ENCODE measurements at regions not wholly inside any gene's neighbourhood (a gene's known extent, or its start where the extent isn't known, plus 50 kb on each side); places are given as distances from the start of the nearest gene placed in this dataset.

DNA sequence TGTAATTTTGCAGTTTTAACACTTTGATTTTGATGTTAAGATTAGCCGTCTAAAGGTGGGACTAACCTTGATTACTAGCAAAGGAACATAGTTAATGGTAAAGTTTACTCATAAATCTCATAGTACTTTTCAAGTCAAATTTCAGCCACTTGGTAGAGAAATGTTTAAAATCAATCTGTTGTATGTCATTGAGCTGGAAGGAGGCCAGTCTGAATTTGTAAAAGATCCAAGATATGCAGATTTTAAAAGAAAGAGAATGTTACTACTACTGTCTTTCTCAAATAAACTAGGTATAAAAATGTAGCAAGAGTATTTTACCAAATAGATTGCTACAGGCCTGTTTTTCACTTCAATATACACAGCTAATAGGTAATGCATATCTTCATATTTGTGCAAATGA, 600.8 kb upstream of the SEL1L start:
- Histone ChIP-seq H3K9ac (ENCODE audit: low read length) (no peak overlapping the region), H3K9me2 (ENCODE audit: low read depth, low read length) (no peaks in the 10 kb centered on the region), H3F3A (ENCODE audit: insufficient read depth, low read length) (no peaks in the 10 kb centered on the region), H3K4me2 (ENCODE audit: low read length) (no peak overlapping the region), H3K27me3 (ENCODE audit: insufficient read depth, low read length) (no peaks in the 10 kb centered on the region), H3K79me2 (ENCODE audit: insufficient read depth, low read length) (no peaks in the 10 kb centered on the region), H4K20me1 (ENCODE audit: insufficient read depth, low read length) (no peaks in the 10 kb centered on the region), H3K4me3 (ENCODE audit: low read depth, low read length, poor library complexity, severe bottlenecking) (no peak overlapping the region), H3K4me1 (ENCODE audit: insufficient read depth, low read length, severe bottlenecking) (no peaks in the 10 kb centered on the region), H3K27ac (ENCODE audit: low read depth, low read length, poor library complexity, severe bottlenecking) (no peak overlapping the region), H2AFZ (ENCODE audit: low read length) (no peak overlapping the region), H3K9me3 (ENCODE audit: low read length) (no peaks in the 10 kb centered on the region), H3K36me3 (ENCODE audit: insufficient read depth, low read length) (no peaks in the 10 kb centered on the region)
- TF ChIP-seq EZH2 (IDR thresholded peaks at IDR 0.05; ENCODE audit: borderline replicate concordance, low read length), result no peak
- TF ChIP-seq, protein P1, sequence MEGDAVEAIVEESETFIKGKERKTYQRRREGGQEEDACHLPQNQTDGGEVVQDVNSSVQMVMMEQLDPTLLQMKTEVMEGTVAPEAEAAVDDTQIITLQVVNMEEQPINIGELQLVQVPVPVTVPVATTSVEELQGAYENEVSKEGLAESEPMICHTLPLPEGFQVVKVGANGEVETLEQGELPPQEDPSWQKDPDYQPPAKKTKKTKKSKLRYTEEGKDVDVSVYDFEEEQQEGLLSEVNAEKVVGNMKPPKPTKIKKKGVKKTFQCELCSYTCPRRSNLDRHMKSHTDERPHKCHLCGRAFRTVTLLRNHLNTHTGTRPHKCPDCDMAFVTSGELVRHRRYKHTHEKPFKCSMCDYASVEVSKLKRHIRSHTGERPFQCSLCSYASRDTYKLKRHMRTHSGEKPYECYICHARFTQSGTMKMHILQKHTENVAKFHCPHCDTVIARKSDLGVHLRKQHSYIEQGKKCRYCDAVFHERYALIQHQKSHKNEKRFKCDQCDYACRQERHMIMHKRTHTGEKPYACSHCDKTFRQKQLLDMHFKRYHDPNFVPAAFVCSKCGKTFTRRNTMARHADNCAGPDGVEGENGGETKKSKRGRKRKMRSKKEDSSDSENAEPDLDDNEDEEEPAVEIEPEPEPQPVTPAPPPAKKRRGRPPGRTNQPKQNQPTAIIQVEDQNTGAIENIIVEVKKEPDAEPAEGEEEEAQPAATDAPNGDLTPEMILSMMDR (IDR thresholded peaks at IDR 0.05; ENCODE audit: low read length), result no peak

GRCh38 chr14:82138431-82138830, 604.8 kb upstream of the SEL1L start:
- no peak overlapping the region for H3K9ac ChIP-seq (ENCODE audit: low read length)
- no peak overlapping the region for H3K4me3 ChIP-seq (ENCODE audit: low read depth, low read length, poor library complexity, severe bottlenecking)
- H4K20me1 ChIP-seq (ENCODE audit: insufficient read depth, low read length), result no peaks in the 10 kb centered on the region
- no peaks in the 10 kb centered on the region for H3K9me2 ChIP-seq (ENCODE audit: low read depth, low read length)
- no peaks in the 10 kb centered on the region for H3K79me2 ChIP-seq (ENCODE audit: insufficient read depth, low read length)
- no peaks in the 10 kb centered on the region for H3F3A ChIP-seq (ENCODE audit: insufficient read depth, low read length)
- no peaks in the 10 kb centered on the region for H3K36me3 ChIP-seq (ENCODE audit: insufficient read depth, low read length)
- no peak overlapping the region for H3K4me2 ChIP-seq (ENCODE audit: low read length)
- TF ChIP-seq, protein P1 (IDR thresholded peaks at IDR 0.05; ENCODE audit: low read length), result no peak
- no peak for TF ChIP-seq EZH2 (IDR thresholded peaks at IDR 0.05; ENCODE audit: borderline replicate concordance, low read length)
- no peaks in the 10 kb centered on the region for H3K27me3 ChIP-seq (ENCODE audit: insufficient read depth, low read length)
- no peak overlapping the region for H3K27ac ChIP-seq (ENCODE audit: low read depth, low read length, poor library complexity, severe bottlenecking)
- no peak overlapping the region for H2AFZ ChIP-seq (ENCODE audit: low read length)
- no peaks in the 10 kb centered on the region for H3K4me1 ChIP-seq (ENCODE audit: insufficient read depth, low read length, severe bottlenecking)
- no peaks in the 10 kb centered on the region for H3K9me3 ChIP-seq (ENCODE audit: low read length)

DNA sequence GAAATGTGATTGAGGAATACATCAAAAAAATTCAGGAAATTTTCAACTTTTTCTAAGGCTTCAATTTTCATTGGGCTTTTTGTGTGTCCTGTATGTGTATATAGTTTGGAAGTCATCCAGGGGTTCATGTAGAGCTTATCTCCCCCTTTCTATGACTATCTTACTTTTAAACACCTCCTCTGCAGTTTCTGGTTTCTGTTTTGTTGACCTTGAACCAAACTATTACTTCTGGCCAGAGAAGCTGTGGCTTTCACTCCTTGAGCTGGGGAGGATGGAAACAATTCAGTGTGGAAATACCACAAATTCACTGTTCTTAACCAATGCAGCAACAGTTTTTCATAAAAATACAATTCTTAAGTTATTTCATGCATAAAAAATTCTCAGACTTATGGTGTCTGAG, 613.2 kb upstream of the SEL1L start:
- Histone ChIP-seq H3K36me3 (ENCODE audit: insufficient read depth, low read length) (no peaks in the 10 kb centered on the region), H3K4me2 (ENCODE audit: low read length) (no peak overlapping the region), H3K79me2 (ENCODE audit: insufficient read depth, low read length) (no peaks in the 10 kb centered on the region), H3K9ac (ENCODE audit: low read length) (no peak overlapping the region), H3K9me3 (ENCODE audit: low read length) (no peaks in the 10 kb centered on the region), H3K27ac (ENCODE audit: low read depth, low read length, poor library complexity, severe bottlenecking) (no peak overlapping the region), H3K27me3 (ENCODE audit: insufficient read depth, low read length) (no peaks in the 10 kb centered on the region), H3K4me1 (ENCODE audit: insufficient read depth, low read length, severe bottlenecking) (no peaks in the 10 kb centered on the region), H2AFZ (ENCODE audit: low read length) (no peak overlapping the region), H3F3A (ENCODE audit: insufficient read depth, low read length) (no peaks in the 10 kb centered on the region), H3K9me2 (ENCODE audit: low read depth, low read length) (no peaks in the 10 kb centered on the region), H4K20me1 (ENCODE audit: insufficient read depth, low read length) (no peaks in the 10 kb centered on the region), H3K4me3 (ENCODE audit: low read depth, low read length, poor library complexity, severe bottlenecking) (no peak overlapping the region)
- TF ChIP-seq, protein P1 (IDR thresholded peaks at IDR 0.05; ENCODE audit: low read length), result no peak
- TF ChIP-seq EZH2 (IDR thresholded peaks at IDR 0.05; ENCODE audit: borderline replicate concordance, low read length), result no peak
